GM12875 (cell line): ENCODE measurements at regions not wholly inside any gene's neighbourhood (a gene's known extent, or its start where the extent isn't known, plus 50 kb on each side); places are given as distances from the start of the nearest gene placed in this dataset.

Experiments used
- H3K4me3 ChIP-seq: one replicate; pipeline ENCODE4 v1.5.1; 2011; ENCODE audit warnings: low read depth, low read length, control low read depth
- CTCF ChIP-seq: IDR thresholded peaks from 2 replicates; pipeline ENCODE4 v1.5.1; 2011; ENCODE audit warnings: low read depth, mild to moderate bottlenecking, control low read depth, inconsistent platforms, low read length, moderate library complexity, borderline replicate concordance; ENCODE audit not compliant: insufficient read depth

- TF ChIP-seq CTCF = no peak
- no peak overlapping the region for H3K4me3 ChIP-seq
These were observed 138.6 kb upstream of the RAD23B start for GRCh38 chr9:107144475-107144874.

GRCh38 chr9:107147134-107147533 is 135.9 kb upstream of the RAD23B start:
- TF ChIP-seq CTCF = no peak
- H3K4me3 ChIP-seq = no peak overlapping the region

GRCh38 chr9:107148216-107148615 is 134.9 kb upstream of the RAD23B start:
- H3K4me3 ChIP-seq = no peak overlapping the region
- no peak for TF ChIP-seq CTCF

- no peak for TF ChIP-seq CTCF
- H3K4me3 ChIP-seq = no peak overlapping the region
These were observed 133.3 kb upstream of the RAD23B start for GRCh38 chr9:107149756-107150155.

- H3K4me3 ChIP-seq = no peak overlapping the region
- no peak for TF ChIP-seq CTCF
These were observed 129.7 kb upstream of the RAD23B start for GRCh38 chr9:107153336-107153735.

GRCh38 chr9:107154291-107154690 is 128.8 kb upstream of the RAD23B start:
- H3K4me3 ChIP-seq = no peak overlapping the region
- no peak for TF ChIP-seq CTCF

GRCh38 chr9:107154766-107155165 is 128.3 kb upstream of the RAD23B start:
- no peak for TF ChIP-seq CTCF

More at GRCh38 chr9:107154766-107155165, 128.3 kb upstream of the RAD23B start:
- H3K4me3 ChIP-seq = no peak overlapping the region
